CD4-positive, alpha-beta T cell (primary cell): ENCODE measurements at regions not wholly inside any gene's neighbourhood (a gene's known extent, or its start where the extent isn't known, plus 50 kb on each side); places are given as distances from the start of the nearest gene placed in this dataset.

Experiments
- ATAC-seq: fragments of 200-7000 bp; cut with Tn5 transposase; one replicate; pipeline ENCODE4 v1.10.0; 2022; ENCODE audit warnings: mild to moderate bottlenecking; ENCODE audit not compliant: poor library complexity
- CTCF ChIA-PET: fragments of 350-600 bp; sonication (Branson Sonifier 250); formaldehyde crosslinking; loops from one replicate; lab custom pipeline; 2021; ENCODE audit warnings: antibody characterized with exemption, inconsistent platforms; lab: Charles Lee
- POLR2A ChIA-PET: fragments of 350-600 bp; sonication (Branson Sonifier 250); formaldehyde crosslinking; loops from one replicate; lab custom pipeline; 2021; ENCODE audit warnings: antibody characterized with exemption, inconsistent platforms; lab: Charles Lee
- DNase-seq, 14 experiments: peaks; one replicate each; pipeline ENCODE4 v3.0.0-alpha.2; 2013 to 2020; ENCODE audit warnings: mixed read lengths in 2 of 14
- H3K27ac ChIP-seq, 2 donors: one replicate each; pipeline versions ENCODE4 v1.5.1 to v1.7.0; 2013; ENCODE audit warnings: low read length in 2 of 2, low read depth in 1 of 2, mild to moderate bottlenecking in 1 of 2
- H3K27me3 ChIP-seq, 2 experiments: 1 replicate in 1 of 2; 2 replicates in 1 of 2; pipeline versions ENCODE4 v1.6.1 to v1.7.0; 2013; ENCODE audit warnings: low read length in 2 of 2, control low read depth in 1 of 2, mild to moderate bottlenecking in 1 of 2, moderate library complexity in 1 of 2; ENCODE audit not compliant: insufficient read depth in 2 of 2, control insufficient read depth in 1 of 2
- H3K36me3 ChIP-seq: one replicate; pipeline ENCODE4 v1.6.1; 2013; ENCODE audit warnings: low read length, control low read depth; ENCODE audit not compliant: insufficient read depth
- H3K4me1 ChIP-seq: one replicate; pipeline ENCODE4 v1.6.1; 2013; ENCODE audit warnings: low read length, control low read depth; ENCODE audit not compliant: insufficient read depth
- H3K4me3 ChIP-seq: one replicate; pipeline ENCODE4 v1.5.1; 2013; ENCODE audit warnings: mild to moderate bottlenecking, low read length, moderate library complexity
- H3K9me3 ChIP-seq, 2 experiments: 1 replicate in 1 of 2; 2 replicates in 1 of 2; pipeline versions ENCODE4 v1.6.1 to v1.7.0; 2013; ENCODE audit warnings: low read length in 2 of 2, mild to moderate bottlenecking in 2 of 2, control low read depth in 1 of 2, moderate library complexity in 1 of 2; ENCODE audit not compliant: control insufficient read depth in 1 of 2, insufficient read depth in 1 of 2
- H3K27ac Mint-ChIP-seq: one replicate; pipeline ENCODE4 v1.8.0; 2020; ENCODE audit warnings: mixed read lengths
- H3K27me3 Mint-ChIP-seq: one replicate; pipeline ENCODE4 v1.8.0; 2021; ENCODE audit warnings: mixed read lengths
- H3K36me3 Mint-ChIP-seq: one replicate; pipeline ENCODE4 v1.8.0; 2021; ENCODE audit warnings: low read depth, mixed read lengths
- H3K4me1 Mint-ChIP-seq: one replicate; pipeline ENCODE4 v1.8.0; 2021; ENCODE audit warnings: low read depth, mixed read lengths
- H3K4me3 Mint-ChIP-seq: one replicate; pipeline ENCODE4 v1.8.0; 2020; ENCODE audit warnings: mild to moderate bottlenecking, mixed read lengths
- H3K9me3 Mint-ChIP-seq: one replicate; pipeline ENCODE4 v1.8.0; 2020; ENCODE audit warnings: mixed read lengths
- intact Hi-C, 2 experiments: fragments of 100-400 bp; cut with DNase I in 1 of 2; cut with micrococcal nuclease in 1 of 2; formaldehyde crosslinking; loops; one replicate each; pipeline versions ENCODE4 v1.15.1 to v1.9.0; 2023 to 2025; cut with DNase I, micrococcal nuclease
- TF ChIP-seq, protein P1 (sequence below): fragments of 200-600 bp; IDR thresholded peaks from one replicate; pipeline ENCODE4 v1.8.0; 2022; ENCODE audit warnings: antibody characterized with exemption, mild to moderate bottlenecking

DNA sequence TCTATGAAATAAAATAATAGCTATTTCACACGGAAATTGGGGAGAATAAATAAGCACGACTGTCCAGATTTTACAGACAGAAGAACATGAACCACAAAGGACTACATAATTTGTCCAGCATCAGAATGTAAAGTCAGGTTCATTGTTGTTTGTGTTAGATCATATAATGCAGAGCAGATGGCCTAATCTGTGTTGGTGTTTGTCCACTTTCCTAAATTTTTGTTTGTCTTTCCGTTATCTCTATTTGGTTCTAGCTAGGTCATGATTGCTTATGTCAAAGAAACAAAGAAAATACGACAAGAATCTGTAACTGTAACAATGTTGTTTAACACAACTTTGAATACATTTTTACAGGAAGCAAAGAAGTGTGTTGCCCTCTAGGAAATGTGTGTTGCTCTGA, 75.6 kb upstream of the ANKRD28 start:
- no peaks in the 10 kb centered on the region for H3K4me1 ChIP-seq
- TF ChIP-seq, protein P1, sequence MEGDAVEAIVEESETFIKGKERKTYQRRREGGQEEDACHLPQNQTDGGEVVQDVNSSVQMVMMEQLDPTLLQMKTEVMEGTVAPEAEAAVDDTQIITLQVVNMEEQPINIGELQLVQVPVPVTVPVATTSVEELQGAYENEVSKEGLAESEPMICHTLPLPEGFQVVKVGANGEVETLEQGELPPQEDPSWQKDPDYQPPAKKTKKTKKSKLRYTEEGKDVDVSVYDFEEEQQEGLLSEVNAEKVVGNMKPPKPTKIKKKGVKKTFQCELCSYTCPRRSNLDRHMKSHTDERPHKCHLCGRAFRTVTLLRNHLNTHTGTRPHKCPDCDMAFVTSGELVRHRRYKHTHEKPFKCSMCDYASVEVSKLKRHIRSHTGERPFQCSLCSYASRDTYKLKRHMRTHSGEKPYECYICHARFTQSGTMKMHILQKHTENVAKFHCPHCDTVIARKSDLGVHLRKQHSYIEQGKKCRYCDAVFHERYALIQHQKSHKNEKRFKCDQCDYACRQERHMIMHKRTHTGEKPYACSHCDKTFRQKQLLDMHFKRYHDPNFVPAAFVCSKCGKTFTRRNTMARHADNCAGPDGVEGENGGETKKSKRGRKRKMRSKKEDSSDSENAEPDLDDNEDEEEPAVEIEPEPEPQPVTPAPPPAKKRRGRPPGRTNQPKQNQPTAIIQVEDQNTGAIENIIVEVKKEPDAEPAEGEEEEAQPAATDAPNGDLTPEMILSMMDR = no peak
- peaks cover 0 to 8% of the 10 kb centered on the region in 2 experiments for H3K9me3 ChIP-seq
- no peak for DNase-seq
- Mint-ChIP-seq H3K4me3 (no peak overlapping the region), H3K4me1 (no peaks in the 10 kb centered on the region), H3K27ac (no peak overlapping the region), H3K36me3 (no peaks in the 10 kb centered on the region), H3K9me3 (no peaks in the 10 kb centered on the region), H3K27me3 (no peaks in the 10 kb centered on the region)
- no peak for ATAC-seq
- H3K27me3 ChIP-seq = no peaks in the 10 kb centered on the region
- ChIA-PET CTCF (no interaction called here), POLR2A (no interaction called here)
- no peaks in the 10 kb centered on the region for H3K36me3 ChIP-seq
- H3K4me3 ChIP-seq = no peak overlapping the region
- intact Hi-C loops = no loop called here
- no peak overlapping the region for H3K27ac ChIP-seq

DNA sequence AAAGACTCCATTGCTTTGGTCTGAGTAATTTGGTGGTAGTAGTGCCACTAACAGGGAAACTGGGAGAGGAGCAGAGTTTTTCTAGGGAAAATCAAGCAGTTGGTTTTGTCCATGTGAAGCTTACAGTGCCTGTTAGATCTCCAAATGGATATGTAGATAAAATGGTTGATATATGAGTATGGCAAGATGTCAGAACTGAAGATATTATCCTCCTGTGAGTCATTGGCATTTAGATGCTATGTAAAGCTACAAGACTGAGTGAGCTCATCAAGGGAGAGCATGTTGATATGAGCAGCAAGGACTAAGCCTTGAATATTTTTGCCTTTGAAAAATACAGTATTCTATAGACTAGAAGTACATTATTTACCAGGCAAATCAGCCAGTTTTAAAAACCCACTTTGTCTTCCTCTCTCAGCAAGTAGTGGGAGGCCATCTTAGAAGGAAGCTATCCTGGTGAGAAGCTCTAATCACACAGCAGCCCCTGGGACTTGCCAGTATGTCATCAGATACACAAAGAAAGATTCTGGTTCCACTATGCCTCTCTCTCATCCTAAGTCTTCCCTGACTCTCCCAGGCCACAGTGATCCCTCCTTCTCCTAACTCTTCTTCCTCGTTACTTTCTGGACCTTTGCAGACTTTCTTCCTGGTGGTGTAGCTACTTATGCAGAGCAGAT, 77.4 kb upstream of the ANKRD28 start:
- H3K4me1 Mint-ChIP-seq = no peaks in the 10 kb centered on the region
- no peak for ATAC-seq
- TF ChIP-seq, protein P1 = no peak
- H3K27me3 Mint-ChIP-seq = no peaks in the 10 kb centered on the region
- ChIA-PET POLR2A (no interaction called here), CTCF (no interaction called here)
- Histone ChIP-seq H3K4me3 (no peak overlapping the region), H3K36me3 (no peaks in the 10 kb centered on the region), H3K27me3 (no peaks in the 10 kb centered on the region), H3K27ac (no peak overlapping the region), H3K9me3 (peaks cover 0 to 8% of the 10 kb centered on the region in 2 experiments), H3K4me1 (no peaks in the 10 kb centered on the region)
- H3K9me3 Mint-ChIP-seq = no peaks in the 10 kb centered on the region
- no peak overlapping the region for H3K27ac Mint-ChIP-seq
- H3K36me3 Mint-ChIP-seq = no peaks in the 10 kb centered on the region
- DNase-seq = no peak
- intact Hi-C loops = no loop called here
- no peak overlapping the region for H3K4me3 Mint-ChIP-seq

DNA sequence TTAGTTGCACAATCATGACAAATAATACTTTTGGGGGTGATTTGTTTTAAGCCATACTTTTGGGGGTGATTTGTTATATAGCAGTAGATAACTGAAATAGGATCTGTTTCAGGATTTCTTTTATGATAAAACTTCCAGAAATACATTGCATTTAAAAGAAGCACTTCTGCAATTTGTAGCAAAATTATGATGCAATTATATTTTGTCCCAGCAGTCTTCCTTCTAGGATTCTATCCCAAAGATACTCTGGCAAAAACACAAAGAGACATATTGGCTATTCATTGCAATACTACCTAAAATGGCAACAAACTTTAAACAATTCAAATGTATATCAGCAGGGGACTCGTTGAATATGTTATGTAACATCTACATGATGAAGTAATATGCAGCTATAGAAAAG, 78.9 kb upstream of the ANKRD28 start:
- POLR2A ChIA-PET = no interaction called here

More for the DNA sequence above, 78.9 kb upstream of the ANKRD28 start:
- TF ChIP-seq, protein P1 = no peak
- Histone ChIP-seq H3K27ac (no peak overlapping the region), H3K9me3 (peaks cover 0 to 8% of the 10 kb centered on the region in 2 experiments), H3K4me1 (no peaks in the 10 kb centered on the region), H3K36me3 (no peaks in the 10 kb centered on the region), H3K4me3 (no peak overlapping the region), H3K27me3 (no peaks in the 10 kb centered on the region)
- no peaks in the 10 kb centered on the region for H3K36me3 Mint-ChIP-seq
- no peaks in the 10 kb centered on the region for H3K27me3 Mint-ChIP-seq
- intact Hi-C loops = no loop called here
- no peaks in the 10 kb centered on the region for H3K4me1 Mint-ChIP-seq
- no peak overlapping the region for H3K27ac Mint-ChIP-seq
- ATAC-seq = no peak
- CTCF ChIA-PET = no interaction called here
- H3K4me3 Mint-ChIP-seq = no peak overlapping the region
- no peaks in the 10 kb centered on the region for H3K9me3 Mint-ChIP-seq
- DNase-seq = no peak
